ENCODE measurements at regions not wholly inside any gene's neighbourhood (a gene's known extent, or its start where the extent isn't known, plus 50 kb on each side); places are given as distances from the start of the nearest gene placed in this dataset.

GRCh38 chr10:109030581-109031210 lies 892.6 kb downstream of the XPNPEP1 start:
- no peak for TF ChIP-seq POLR2A (IDR thresholded peaks at IDR 0.05)
- TF ChIP-seq, protein P1, sequence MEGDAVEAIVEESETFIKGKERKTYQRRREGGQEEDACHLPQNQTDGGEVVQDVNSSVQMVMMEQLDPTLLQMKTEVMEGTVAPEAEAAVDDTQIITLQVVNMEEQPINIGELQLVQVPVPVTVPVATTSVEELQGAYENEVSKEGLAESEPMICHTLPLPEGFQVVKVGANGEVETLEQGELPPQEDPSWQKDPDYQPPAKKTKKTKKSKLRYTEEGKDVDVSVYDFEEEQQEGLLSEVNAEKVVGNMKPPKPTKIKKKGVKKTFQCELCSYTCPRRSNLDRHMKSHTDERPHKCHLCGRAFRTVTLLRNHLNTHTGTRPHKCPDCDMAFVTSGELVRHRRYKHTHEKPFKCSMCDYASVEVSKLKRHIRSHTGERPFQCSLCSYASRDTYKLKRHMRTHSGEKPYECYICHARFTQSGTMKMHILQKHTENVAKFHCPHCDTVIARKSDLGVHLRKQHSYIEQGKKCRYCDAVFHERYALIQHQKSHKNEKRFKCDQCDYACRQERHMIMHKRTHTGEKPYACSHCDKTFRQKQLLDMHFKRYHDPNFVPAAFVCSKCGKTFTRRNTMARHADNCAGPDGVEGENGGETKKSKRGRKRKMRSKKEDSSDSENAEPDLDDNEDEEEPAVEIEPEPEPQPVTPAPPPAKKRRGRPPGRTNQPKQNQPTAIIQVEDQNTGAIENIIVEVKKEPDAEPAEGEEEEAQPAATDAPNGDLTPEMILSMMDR (IDR thresholded peaks at IDR 0.05) = no peak

Measured in heart left ventricle (tissue), 13 donors.